GM12872 (cell line): ENCODE measurements at regions not wholly inside any gene's neighbourhood (a gene's known extent, or its start where the extent isn't known, plus 50 kb on each side); places are given as distances from the start of the nearest gene placed in this dataset.

Experiments used
- TF ChIP-seq, protein P1 (sequence below): IDR thresholded peaks from 3 replicates; pipeline ENCODE4 v1.5.1; 2011; ENCODE audit warnings: low read depth, mild to moderate bottlenecking, low read length, moderate library complexity; ENCODE audit not compliant: insufficient read depth

DNA sequence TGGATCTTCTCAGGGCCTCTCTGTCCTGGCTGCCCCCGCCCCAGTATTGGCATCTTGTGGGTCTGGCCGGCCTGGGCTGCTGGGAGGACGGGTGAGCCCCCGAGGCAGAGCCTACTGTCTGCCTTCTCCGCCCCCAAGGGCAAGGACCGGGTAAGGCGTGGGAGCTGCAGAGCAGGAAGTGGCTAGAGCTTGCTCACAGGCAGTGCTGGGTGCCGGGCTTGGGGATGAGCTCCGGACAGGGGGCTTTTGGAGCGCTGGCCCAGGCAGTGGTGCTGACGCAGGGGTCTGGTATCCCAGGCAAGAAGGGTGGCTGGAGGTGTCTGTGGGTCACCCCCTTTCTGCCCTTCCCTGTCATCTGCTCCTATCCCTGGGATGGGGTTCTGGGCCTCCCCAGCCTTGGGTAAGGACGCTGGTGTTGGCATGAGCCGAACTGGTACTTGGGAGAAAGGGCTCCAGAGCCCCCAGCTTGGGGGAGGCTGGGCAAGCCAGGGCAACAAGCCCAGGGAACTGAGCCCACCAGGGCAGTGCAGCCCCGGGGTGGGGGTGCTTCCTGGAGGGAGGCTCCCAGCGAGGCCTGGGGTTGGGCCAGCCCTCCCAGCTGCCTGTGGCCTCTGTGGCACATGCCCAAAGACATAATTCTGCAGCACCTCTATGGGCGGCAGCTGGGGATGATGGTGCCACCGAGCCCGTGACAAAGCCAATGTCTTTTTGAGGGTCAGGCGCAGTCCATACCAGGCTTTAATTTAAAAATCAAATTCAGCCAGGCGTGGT lies 126.3 kb downstream of the KIF26A start:
- TF ChIP-seq, protein P1, sequence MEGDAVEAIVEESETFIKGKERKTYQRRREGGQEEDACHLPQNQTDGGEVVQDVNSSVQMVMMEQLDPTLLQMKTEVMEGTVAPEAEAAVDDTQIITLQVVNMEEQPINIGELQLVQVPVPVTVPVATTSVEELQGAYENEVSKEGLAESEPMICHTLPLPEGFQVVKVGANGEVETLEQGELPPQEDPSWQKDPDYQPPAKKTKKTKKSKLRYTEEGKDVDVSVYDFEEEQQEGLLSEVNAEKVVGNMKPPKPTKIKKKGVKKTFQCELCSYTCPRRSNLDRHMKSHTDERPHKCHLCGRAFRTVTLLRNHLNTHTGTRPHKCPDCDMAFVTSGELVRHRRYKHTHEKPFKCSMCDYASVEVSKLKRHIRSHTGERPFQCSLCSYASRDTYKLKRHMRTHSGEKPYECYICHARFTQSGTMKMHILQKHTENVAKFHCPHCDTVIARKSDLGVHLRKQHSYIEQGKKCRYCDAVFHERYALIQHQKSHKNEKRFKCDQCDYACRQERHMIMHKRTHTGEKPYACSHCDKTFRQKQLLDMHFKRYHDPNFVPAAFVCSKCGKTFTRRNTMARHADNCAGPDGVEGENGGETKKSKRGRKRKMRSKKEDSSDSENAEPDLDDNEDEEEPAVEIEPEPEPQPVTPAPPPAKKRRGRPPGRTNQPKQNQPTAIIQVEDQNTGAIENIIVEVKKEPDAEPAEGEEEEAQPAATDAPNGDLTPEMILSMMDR, result no peak

GRCh38 chr14:104265918-104266630 lies 127.7 kb downstream of the KIF26A start:
- TF ChIP-seq, protein P1, result no peak

DNA sequence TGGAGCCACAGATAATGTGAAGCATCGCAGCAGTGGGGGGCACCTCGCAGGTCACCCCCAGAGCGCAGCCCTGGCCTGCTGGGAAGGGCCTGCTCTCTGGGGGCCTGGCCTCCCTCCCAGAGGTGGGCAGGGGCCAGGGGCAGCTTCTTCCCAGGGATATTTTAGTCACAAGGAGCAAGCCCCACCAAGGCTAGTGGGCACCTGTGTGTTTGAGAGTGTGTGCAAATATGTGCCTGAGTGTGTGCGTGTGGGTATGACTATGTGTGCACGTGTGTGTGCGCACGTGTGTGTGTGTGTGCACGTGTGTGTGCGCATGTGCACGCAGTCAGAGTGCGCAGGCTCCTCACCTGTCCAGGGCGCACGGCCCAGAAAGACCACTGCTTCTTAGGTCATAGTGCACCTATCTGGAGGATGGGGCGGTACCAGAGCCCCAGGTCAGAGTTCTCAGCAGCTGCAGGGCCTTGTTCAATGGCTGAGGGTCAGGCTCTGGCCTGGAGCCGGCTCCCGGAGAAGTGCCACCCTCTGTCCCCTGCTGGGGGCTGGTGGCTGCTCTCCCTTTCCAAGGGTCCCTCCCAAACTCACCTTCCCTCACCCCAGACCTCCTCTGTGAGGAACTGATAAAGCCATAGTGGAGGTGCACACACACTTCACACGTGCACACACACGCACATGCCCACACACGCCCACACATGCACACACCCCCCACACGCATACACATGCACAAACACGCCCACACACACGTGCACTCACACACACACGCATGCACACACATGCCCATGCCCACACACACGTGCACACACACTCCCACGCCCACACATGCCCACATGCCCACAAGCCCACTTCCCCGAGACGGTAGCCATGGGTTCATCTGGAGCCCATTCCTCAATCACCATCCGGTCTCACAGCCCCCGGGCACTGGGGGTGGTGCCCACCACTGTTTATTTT lies 128.5 kb downstream of the KIF26A start:
- TF ChIP-seq, protein P1, result no peak

GRCh38 chr14:104267895-104268294 lies 129.5 kb downstream of the KIF26A start:
- TF ChIP-seq, protein P1, result no peak

GRCh38 chr14:104268295-104268694 lies 129.9 kb downstream of the KIF26A start:
- TF ChIP-seq, protein P1, result no peak

GRCh38 chr14:104268725-104269436 lies 130.5 kb downstream of the KIF26A start:
- TF ChIP-seq, protein P1, result no peak
